ENCODE measurements at regions not wholly inside any gene's neighbourhood (a gene's known extent, or its start where the extent isn't known, plus 50 kb on each side); places are given as distances from the start of the nearest gene placed in this dataset.

- no peak for DNase-seq (ENCODE audit: low spot score)
Observed at GRCh38 chr2:175560521-175561169, 379.1 kb upstream of the ATP5MC3 start.

GRCh38 chr2:175559613-175560012 lies 378.1 kb upstream of the ATP5MC3 start:
- no peak for DNase-seq (ENCODE audit: low spot score)

- no peak for DNase-seq (ENCODE audit: low spot score)
Observed at GRCh38 chr2:175557810-175558377, 376.4 kb upstream of the ATP5MC3 start.

GRCh38 chr2:175553910-175554309 lies 372.4 kb upstream of the ATP5MC3 start:
- DNase-seq (ENCODE audit: low spot score) = no peak

GRCh38 chr2:175552902-175553301 lies 371.4 kb upstream of the ATP5MC3 start:
- DNase-seq (ENCODE audit: low spot score) = no peak

- DNase-seq (ENCODE audit: low spot score) = no peak
Observed at GRCh38 chr2:175540421-175540820, 358.9 kb upstream of the ATP5MC3 start.

GRCh38 chr2:175539122-175539521 lies 357.6 kb upstream of the ATP5MC3 start:
- DNase-seq (ENCODE audit: low spot score) = no peak

- no peak for DNase-seq (ENCODE audit: low spot score)
Observed at GRCh38 chr2:175536059-175536458, 354.5 kb upstream of the ATP5MC3 start.

- no peak for DNase-seq (ENCODE audit: low spot score)
Observed at GRCh38 chr2:175535631-175536030, 354.1 kb upstream of the ATP5MC3 start.

GRCh38 chr2:175525975-175526374 lies 344.5 kb upstream of the ATP5MC3 start:
- no peak for DNase-seq (ENCODE audit: low spot score)

- no peak for DNase-seq (ENCODE audit: low spot score)
Observed at GRCh38 chr2:175523001-175523400, 341.5 kb upstream of the ATP5MC3 start.

- no peak for DNase-seq (ENCODE audit: low spot score)
Observed at GRCh38 chr2:175518206-175518605, 336.7 kb upstream of the ATP5MC3 start.

- no peak for DNase-seq (ENCODE audit: low spot score)
Observed at GRCh38 chr2:175516555-175516954, 335.0 kb upstream of the ATP5MC3 start.

- no peak for DNase-seq (ENCODE audit: low spot score)
Observed at GRCh38 chr2:175500255-175500654, 318.7 kb upstream of the ATP5MC3 start.

- no peak for DNase-seq (ENCODE audit: low spot score)
Observed at GRCh38 chr2:175490360-175490791, 308.9 kb upstream of the ATP5MC3 start.

- DNase-seq (ENCODE audit: low spot score) = peak; percentile 41
Observed at GRCh38 chr2:175478096-175478768, 296.7 kb upstream of the ATP5MC3 start.

GRCh38 chr2:175476948-175477347 lies 295.4 kb upstream of the ATP5MC3 start:
- no peak for DNase-seq (ENCODE audit: low spot score)

- no peak for DNase-seq (ENCODE audit: low spot score)
Observed at GRCh38 chr2:175476374-175476773, 294.9 kb upstream of the ATP5MC3 start.

- no peak for DNase-seq (ENCODE audit: low spot score)
Observed at GRCh38 chr2:175475130-175475529, 293.6 kb upstream of the ATP5MC3 start.

- DNase-seq (ENCODE audit: low spot score) = no peak
Observed at GRCh38 chr2:175468431-175469098, 287.1 kb upstream of the ATP5MC3 start.

- no peak for DNase-seq (ENCODE audit: low spot score)
Observed at GRCh38 chr2:175465101-175465500, 283.6 kb upstream of the ATP5MC3 start.

- no peak for DNase-seq (ENCODE audit: low spot score)
Observed at GRCh38 chr2:175464311-175464670, 282.8 kb upstream of the ATP5MC3 start.

Data from kidney tubule cell (primary cell).